ENCODE measurements at regions not wholly inside any gene's neighbourhood (a gene's known extent, or its start where the extent isn't known, plus 50 kb on each side); places are given as distances from the start of the nearest gene placed in this dataset.

DNA sequence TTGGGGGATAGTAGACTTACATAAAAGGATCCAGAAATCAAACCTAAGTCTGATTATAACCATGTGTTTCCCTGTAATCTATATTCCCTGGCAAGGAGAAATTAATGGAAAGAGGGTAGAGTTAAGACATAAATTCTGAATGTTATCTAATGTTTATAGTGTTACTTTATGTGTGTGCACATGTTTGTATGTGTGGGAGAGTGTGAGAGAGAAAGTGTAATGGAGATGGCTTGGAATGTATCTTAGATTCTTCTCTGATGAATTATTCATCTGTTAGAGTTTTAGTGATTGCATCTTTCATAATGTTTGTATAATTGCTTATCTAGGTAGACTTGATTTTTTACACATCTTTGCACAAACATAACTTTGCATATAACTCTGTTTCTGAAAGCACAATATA lies 490.9 kb downstream of the FLRT2 start:
- TF ChIP-seq, protein P1, sequence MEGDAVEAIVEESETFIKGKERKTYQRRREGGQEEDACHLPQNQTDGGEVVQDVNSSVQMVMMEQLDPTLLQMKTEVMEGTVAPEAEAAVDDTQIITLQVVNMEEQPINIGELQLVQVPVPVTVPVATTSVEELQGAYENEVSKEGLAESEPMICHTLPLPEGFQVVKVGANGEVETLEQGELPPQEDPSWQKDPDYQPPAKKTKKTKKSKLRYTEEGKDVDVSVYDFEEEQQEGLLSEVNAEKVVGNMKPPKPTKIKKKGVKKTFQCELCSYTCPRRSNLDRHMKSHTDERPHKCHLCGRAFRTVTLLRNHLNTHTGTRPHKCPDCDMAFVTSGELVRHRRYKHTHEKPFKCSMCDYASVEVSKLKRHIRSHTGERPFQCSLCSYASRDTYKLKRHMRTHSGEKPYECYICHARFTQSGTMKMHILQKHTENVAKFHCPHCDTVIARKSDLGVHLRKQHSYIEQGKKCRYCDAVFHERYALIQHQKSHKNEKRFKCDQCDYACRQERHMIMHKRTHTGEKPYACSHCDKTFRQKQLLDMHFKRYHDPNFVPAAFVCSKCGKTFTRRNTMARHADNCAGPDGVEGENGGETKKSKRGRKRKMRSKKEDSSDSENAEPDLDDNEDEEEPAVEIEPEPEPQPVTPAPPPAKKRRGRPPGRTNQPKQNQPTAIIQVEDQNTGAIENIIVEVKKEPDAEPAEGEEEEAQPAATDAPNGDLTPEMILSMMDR (conservative IDR thresholded peaks at IDR 0.05; ENCODE audit: low read depth, low read length): no peak
- TF ChIP-seq MAZ (IDR thresholded peaks at IDR 0.05; ENCODE audit: borderline replicate concordance, low read depth, low read length): no peak

Measured in IMR-90 (cell line).